ENCODE measurements at regions not wholly inside any gene's neighbourhood (a gene's known extent, or its start where the extent isn't known, plus 50 kb on each side); places are given as distances from the start of the nearest gene placed in this dataset.

GRCh38 chr6:91304521-91304920 is 717.6 kb upstream of the MAP3K7 start:
- no peak for DNase-seq

GRCh38 chr6:91303326-91303725 is 716.5 kb upstream of the MAP3K7 start:
- no peak for DNase-seq

DNA sequence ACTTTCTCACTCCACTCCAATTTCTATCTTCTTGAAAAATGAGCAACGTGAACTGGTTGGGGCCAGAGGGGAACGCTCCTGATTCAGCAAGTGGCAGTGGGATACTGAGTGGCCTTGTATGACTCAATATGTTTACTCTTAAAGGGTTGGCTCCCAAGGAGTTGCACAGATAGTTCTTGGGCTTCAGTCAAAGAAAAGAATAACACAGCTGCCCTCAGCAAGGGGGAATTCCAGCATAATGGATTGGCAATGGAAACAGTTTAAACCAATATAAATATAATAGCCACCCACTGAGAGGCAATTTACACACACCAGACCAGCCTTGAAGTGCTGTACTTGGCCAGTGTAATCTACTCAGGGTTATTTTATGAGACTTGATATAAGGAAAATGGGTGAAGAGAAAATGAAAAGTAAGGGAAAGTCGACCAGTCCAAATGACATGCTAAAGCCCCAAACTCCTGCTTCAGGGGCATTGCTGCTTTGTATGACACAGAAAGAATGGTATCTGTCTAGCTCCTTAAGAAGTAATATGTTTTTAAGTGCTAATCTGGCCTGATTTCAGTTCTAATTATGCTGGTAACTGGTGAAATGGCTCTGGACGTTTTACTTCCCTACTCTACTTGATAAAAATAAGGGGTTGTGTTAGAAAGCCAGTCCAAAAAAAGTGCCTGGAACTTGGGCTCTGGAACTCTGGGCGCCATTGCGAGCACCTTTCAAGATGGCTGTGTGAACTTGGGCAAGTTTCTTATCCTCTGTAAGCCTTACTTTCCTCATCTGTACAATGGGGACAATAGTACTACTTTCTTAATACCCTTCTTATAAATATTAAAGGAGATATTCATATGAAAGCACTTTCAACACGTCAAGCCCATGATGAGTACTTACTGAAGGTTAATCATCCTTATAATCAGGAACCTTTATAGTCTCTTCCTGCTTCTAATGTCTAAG is 712.9 kb upstream of the MAP3K7 start:
- no peak for DNase-seq

DNA sequence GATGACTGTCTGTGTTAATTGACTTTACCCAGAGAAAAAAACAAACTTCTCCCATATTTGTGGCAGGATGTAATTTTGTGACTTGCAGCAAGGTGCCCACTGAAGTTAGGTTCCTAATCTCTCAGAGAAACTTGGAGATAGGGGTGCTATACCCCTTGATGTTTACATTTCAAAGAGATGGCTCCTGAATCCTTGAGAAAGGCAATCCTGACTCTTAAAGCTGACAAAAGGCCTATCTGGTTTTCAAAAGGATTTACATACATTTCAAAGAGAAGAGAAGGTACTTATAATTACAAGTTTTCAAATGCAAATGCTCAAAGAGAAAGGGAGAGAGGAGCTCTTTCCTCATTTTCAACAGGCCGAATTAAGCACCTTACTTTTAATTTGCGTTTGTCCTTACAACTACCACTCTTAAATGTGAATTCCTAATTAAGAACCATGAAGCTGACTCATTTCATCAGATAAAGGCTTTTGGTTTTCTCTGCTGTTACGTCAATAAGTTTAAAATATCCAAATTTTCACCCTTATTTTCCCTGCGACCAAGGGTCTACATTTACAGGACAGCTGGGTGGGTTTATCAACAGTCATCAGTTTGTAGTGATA is 711.8 kb upstream of the MAP3K7 start:
- DNase-seq = no peak

- DNase-seq = no peak
Observed at GRCh38 chr6:91293395-91293794, 706.5 kb upstream of the MAP3K7 start.

- no peak for DNase-seq
Observed at GRCh38 chr6:91291071-91291470, 704.2 kb upstream of the MAP3K7 start.

DNA sequence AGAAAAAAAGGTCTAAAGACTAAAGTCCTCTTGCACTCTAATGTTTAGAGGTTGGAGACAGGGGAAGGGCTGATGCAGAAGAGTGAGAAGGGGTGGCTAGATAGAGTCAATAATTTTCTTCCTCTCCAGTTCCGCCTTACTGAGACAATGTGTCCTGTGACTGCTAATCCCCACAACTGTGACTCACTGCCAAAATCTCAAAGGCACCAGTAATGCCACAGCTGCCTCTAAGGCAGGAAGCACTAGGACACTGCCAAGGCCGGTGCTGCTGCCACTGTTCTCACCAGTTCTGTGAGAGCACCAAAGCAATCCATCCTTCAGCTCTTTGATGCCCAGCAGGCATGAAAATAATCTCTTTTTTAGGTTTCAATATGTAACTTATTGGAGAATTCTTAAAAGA is 701.9 kb upstream of the MAP3K7 start:
- DNase-seq = no peak

DNA sequence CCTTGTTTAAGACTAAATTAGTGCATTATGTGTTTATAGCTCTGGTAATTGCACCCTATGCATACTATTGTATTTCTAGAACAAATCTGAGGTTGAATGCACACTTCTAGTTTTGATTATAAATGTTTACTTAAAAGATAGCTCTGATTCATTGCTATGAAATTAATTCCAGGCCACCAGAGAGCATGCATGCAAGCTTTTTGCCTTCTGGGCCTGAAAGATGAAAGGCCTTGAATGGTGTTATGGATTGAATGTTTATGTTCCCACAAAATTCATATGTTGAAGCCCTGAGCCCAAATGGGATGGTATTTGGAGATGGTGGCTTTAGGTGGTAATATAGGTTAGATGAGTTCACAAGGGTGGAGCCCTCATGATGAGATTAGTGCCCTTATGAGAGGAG is 695.0 kb upstream of the MAP3K7 start:
- DNase-seq = no peak

GRCh38 chr6:91280494-91280830 is 693.6 kb upstream of the MAP3K7 start:
- DNase-seq = no peak

GRCh38 chr6:91279740-91280493 is 693.0 kb upstream of the MAP3K7 start:
- DNase-seq = no peak

DNA sequence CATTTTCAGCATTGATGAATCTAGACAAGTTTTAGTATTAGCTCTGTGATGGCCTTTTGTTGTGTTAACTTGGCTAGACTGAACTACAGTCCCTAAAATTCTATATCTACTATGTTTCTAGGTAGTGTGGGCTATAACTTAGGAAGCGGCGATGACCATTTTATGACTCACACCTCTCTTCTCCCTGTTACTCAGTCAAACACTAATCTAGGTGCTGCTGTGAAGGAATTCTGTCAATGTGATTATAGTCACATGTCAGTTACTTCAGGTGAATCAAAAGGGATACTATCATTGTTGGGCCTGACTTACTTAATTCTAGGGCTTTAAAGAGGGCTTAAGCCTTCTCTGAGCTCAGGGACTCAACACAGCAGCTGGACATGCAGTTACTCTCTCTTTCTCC is 691.5 kb upstream of the MAP3K7 start:
- DNase-seq = no peak

- no peak for DNase-seq
Observed at GRCh38 chr6:91276315-91276714, 689.4 kb upstream of the MAP3K7 start.

- no peak for DNase-seq
Observed at GRCh38 chr6:91273729-91274128, 686.9 kb upstream of the MAP3K7 start.

DNA sequence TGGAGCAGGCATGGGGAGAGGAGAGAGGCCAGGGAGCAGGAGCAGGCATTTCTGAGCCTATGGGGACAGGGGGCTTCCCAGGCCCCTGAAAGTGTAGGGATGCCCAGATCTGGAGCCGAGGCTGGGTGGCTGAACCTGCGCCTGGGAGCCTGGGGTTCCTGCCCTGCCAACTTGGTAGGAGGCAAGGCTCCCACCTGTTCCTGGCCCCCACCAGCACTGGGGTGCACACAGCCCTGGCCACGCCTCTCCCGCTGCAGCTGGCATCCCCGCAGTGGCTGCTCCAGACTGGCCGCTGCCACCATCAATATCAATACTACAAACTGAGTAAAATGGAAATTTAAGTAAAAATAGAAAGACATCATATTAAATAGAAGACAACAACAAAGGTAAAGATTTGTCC is 684.9 kb upstream of the MAP3K7 start:
- no peak for DNase-seq

DNA sequence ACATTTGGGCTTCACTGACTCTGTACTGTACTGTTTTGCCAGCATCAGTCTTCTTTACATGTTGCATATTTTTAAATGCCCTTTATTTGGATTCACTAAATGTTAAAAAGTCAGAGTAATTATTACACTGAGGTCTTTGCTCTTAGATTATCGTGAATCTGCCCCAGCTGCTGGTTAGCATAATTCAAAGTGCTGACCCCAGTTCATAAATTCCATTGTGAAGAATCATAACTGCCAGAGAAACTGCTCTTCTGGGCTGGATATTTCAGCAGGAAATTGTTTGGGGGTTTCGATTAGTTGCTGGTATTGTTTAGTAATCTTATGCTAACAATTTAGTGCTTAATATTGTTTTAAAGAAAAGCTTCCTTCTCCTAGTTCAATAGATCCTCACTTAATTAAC is 682.1 kb upstream of the MAP3K7 start:
- no peak for DNase-seq

DNA sequence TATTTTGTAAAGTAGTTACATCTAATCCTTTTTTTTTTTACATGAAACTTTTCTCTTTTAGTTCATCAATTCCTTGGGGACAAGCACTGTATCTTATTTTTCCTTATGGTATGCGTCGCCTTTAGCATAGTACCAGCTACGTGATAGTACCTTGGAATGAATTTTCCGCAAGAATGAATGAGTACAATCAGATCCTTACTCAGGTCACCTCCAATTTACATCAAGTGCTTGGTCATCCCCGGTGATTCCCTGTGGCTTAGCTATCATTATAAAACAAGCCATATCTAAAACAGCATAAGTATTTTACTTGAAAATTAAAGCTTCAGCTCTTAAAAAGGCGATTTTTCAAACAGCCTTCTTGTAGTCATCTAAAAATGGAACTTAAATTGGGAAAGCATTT is 680.4 kb upstream of the MAP3K7 start:
- DNase-seq = no peak

GRCh38 chr6:91266156-91266555 is 679.3 kb upstream of the MAP3K7 start:
- no peak for DNase-seq

DNA sequence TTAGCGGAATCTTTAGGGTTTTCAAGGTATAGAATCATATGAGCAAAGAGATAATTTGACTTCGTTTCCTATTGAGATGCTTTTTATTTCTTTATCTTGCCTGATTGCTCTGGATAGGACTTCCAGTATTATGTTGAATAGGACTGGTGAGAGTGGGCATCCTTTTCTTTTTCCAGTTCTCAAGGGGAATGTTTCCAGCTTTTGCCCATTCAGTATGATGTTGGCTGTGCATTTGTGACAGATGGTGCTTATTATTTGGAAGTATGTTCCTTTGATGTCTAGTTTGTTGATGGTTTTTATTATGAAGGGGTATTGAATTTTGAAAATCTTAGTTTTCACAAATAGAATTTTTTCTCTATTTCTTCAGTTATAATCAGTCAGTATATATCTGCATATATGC is 656.6 kb upstream of the MAP3K7 start:
- DNase-seq = no peak

DNA sequence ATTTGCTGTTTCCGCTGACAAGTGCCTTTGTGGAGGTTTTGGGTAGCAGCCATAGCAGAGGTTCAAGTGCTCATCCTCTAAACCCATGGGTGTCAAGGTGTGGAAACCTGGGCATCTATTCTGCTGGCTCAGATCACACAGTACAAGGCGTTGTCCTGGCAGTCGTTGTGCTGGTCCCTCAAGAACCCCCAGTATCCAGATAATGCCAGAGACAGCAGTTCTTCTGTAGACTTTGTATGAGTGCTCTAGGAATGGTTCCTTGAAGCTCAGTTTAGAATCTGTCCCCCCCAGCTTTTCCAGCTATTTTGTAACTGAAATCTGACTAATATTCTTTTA is 655.7 kb upstream of the MAP3K7 start:
- DNase-seq = no peak

- DNase-seq = no peak
Observed at GRCh38 chr6:91241946-91242613, 655.2 kb upstream of the MAP3K7 start.

DNA sequence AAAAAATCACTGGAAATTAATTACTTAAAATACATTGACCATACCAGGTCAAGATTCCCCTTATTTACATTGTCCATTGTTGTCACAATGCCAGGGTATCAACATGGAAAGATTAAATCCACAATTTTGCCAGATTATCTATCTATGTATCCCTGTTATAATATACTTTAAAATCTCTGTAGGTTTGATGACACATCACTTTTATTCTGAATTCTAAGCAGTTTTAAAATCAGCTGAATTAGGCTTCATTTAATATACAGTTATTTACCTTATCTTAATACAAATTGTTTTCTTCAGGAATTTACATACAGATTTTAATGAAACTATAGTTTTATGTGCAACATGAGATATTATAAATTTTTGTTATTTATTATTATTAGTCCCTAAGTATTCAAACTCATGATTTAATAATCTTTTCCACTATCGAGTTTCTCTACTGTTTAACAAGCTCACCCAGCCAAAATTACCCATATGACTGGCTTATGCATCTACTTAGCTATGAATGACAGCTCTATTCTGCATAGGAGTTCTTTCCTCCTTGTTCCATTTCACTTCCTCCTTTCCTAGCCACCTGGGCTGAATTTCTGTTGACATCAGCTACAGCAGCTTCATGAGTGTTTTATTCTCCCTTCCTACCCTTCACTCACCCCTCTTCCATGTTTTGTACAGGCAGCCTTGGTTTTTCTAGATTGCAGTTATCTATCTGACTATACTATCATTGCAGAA is 654.2 kb upstream of the MAP3K7 start:
- no peak for DNase-seq

DNA sequence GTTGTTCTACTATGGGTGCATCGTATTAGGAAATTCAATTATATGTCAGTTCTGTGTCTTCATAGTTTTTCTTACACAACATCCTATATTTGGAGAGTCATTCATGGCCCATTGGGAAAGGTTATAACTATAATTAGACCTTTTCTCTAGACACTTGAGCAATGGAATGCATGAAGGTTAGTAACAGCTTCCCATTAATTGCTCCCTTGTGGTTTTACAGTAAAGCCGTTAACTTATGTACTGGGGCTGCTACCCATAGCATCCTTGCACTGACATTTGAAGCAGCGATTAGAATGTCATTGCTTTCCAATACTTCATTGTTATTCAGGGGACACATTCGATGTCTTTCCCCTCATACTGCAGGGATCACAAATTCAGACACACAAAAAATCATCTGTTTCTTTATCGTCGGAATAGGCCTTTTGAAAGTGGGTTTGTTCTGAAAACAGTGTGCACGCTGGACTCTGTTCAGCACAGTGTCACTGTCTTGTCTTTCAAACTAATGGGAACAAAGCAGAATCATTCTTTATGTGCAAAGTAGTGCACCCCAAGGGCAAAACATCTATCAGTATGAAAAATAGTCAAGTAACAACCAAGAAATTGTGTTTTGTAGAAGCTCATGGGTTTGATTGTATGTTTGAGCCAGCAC is 634.3 kb upstream of the MAP3K7 start:
- DNase-seq = no peak
